ENCODE measurements at regions not wholly inside any gene's neighbourhood (a gene's known extent, or its start where the extent isn't known, plus 50 kb on each side); places are given as distances from the start of the nearest gene placed in this dataset.

DNA sequence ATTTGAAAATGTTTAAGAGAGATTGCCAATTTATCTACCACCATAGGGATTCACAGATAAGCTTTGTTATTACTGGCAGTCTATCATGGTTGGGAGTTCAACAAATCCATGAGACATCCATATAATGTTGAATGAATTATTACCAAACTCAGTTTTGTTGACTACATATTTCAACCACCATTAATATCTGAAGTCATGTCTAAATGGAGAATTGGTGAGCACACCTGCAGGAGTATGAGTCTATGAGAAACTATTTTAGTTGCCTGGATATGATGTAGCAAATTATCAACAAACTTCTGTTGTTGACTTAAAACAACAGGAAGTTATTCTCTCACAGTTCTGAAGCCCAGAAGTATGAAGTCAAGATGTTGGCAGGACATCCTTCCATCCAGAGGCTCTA lies 126.8 kb upstream of the FBXL7 start:
- TF ChIP-seq EZH2 (IDR thresholded peaks at IDR 0.05; ENCODE audit: insufficient read depth, poor library complexity, severe bottlenecking) (no peak), EZH2phosphoT487 (IDR thresholded peaks at IDR 0.05; ENCODE audit: insufficient read depth, low read depth) (no peak)
